B cell (primary cell): ENCODE measurements at regions not wholly inside any gene's neighbourhood (a gene's known extent, or its start where the extent isn't known, plus 50 kb on each side); places are given as distances from the start of the nearest gene placed in this dataset.

Experiments
- ATAC-seq: fragments of 200-7000 bp; cut with Tn5 transposase; one replicate; pipeline ENCODE4 v1.10.0; 2021; ENCODE audit warnings: low read depth, mild to moderate bottlenecking, moderate number of reproducible peaks, moderate library complexity
- CTCF ChIA-PET: fragments of 350-600 bp; sonication (Branson Sonifier 250); formaldehyde crosslinking; loops from one replicate; lab custom pipeline; 2021; ENCODE audit warnings: antibody characterized with exemption, inconsistent platforms; lab: Charles Lee
- POLR2A ChIA-PET: fragments of 350-600 bp; sonication (Branson Sonifier 250); formaldehyde crosslinking; loops from one replicate; lab custom pipeline; 2021; ENCODE audit warnings: antibody characterized with exemption; lab: Charles Lee
- DNase-seq: peaks from one replicate; pipeline ENCODE4 v3.0.0; 2013
- H2AFZ ChIP-seq: 2 replicates; pipeline ENCODE4 v1.6.1; 2012; ENCODE audit warnings: mild to moderate bottlenecking, low read depth, low read length; ENCODE audit not compliant: insufficient read depth, poor library complexity, severe bottlenecking
- H3K27ac ChIP-seq, 2 donors: 1 replicate in 1 of 2; 2 replicates in 1 of 2; pipeline ENCODE4 v1.5.1; 2012 to 2013; ENCODE audit warnings: low read length in 2 of 2, mild to moderate bottlenecking in 2 of 2, moderate library complexity in 1 of 2
- H3K27me3 ChIP-seq, 4 experiments: fragments of 200-600 bp in 1 of 4; sonication (generic) in 1 of 4; replicated peaks in 1 of 4; 1 replicate in 2 of 4; 2 replicates in 2 of 4; pipeline versions ENCODE4 v1.6.1 to v1.7.0; 2013 to 2016; ENCODE audit warnings: low read length in 3 of 4, mild to moderate bottlenecking in 2 of 4, mixed read lengths in 1 of 4, moderate library complexity in 1 of 4; ENCODE audit not compliant: insufficient read depth in 4 of 4, control insufficient read depth in 3 of 4; ENCODE audit errors: control extremely low read depth in 1 of 4
- H3K36me3 ChIP-seq, 2 experiments: replicated peaks in 1 of 2; 1 replicate in 1 of 2; 2 replicates in 1 of 2; pipeline versions ENCODE4 v1.6.1 to v1.7.1; 2013; ENCODE audit warnings: low read length in 1 of 2; ENCODE audit not compliant: insufficient read depth in 2 of 2, control insufficient read depth in 1 of 2; ENCODE audit errors: control extremely low read depth in 1 of 2, extremely low read depth in 1 of 2
- H3K4me1 ChIP-seq, 2 donors: fragments of 200-600 bp in 1 of 2; sonication (generic) in 1 of 2; 1 replicate in 1 of 2; 2 replicates in 1 of 2; pipeline versions ENCODE4 v1.5.1 to v1.6.1; 2013 to 2017; ENCODE audit warnings: low read length in 2 of 2; ENCODE audit not compliant: control insufficient read depth in 2 of 2, insufficient read depth in 2 of 2
- H3K4me2 ChIP-seq: replicated peaks from 2 replicates; pipeline ENCODE3; 2012; ENCODE audit warnings: mild to moderate bottlenecking, low read depth, low read length; ENCODE audit not compliant: poor library complexity, severe bottlenecking
- H3K4me3 ChIP-seq, 5 experiments: fragments of 200-600 bp in 1 of 5; sonication (generic) in 1 of 5; 1 replicate in 3 of 5; 2 replicates in 2 of 5; pipeline versions ENCODE4 v1.5.1 to v1.7.0; 2011 to 2016; ENCODE audit warnings: low read length in 4 of 5, mild to moderate bottlenecking in 4 of 5, low read depth in 2 of 5, control low read depth in 1 of 5, moderate library complexity in 1 of 5; ENCODE audit not compliant: insufficient read depth in 1 of 5; ENCODE audit errors: control extremely low read depth in 1 of 5, extremely low read depth in 1 of 5
- H3K79me2 ChIP-seq: fragments of 200-600 bp; sonication (generic); one replicate; pipeline ENCODE4 v1.6.0; 2016; ENCODE audit warnings: low read length; ENCODE audit not compliant: control insufficient read depth, insufficient read depth
- H3K9ac ChIP-seq: fragments of 200-600 bp; sonication (generic); 2 replicates; pipeline ENCODE4 v1.6.1; 2017; ENCODE audit warnings: mild to moderate bottlenecking, low read length, moderate library complexity
- H3K9me3 ChIP-seq, 3 donors: one replicate each; pipeline versions ENCODE4 v1.6.1 to v1.7.1; 2013; ENCODE audit warnings: low read length in 2 of 3; ENCODE audit not compliant: control insufficient read depth in 2 of 3, insufficient read depth in 1 of 3; ENCODE audit errors: control extremely low read depth in 1 of 3
- H4K20me1 ChIP-seq: 2 replicates; pipeline ENCODE4 v1.6.0; 2012; ENCODE audit warnings: mild to moderate bottlenecking, low read length; ENCODE audit not compliant: insufficient read depth, control insufficient read depth, poor library complexity, severe bottlenecking
- H3K27ac Mint-ChIP-seq: one replicate; pipeline ENCODE4 v1.8.0; 2021; ENCODE audit warnings: mixed read lengths
- H3K27me3 Mint-ChIP-seq: one replicate; pipeline ENCODE4 v1.8.0; 2021; ENCODE audit warnings: mixed read lengths
- H3K4me1 Mint-ChIP-seq: one replicate; pipeline ENCODE4 v1.8.0; 2021; ENCODE audit warnings: mixed read lengths
- H3K4me3 Mint-ChIP-seq: one replicate; pipeline ENCODE4 v1.8.0; 2021; ENCODE audit warnings: mixed read lengths
- H3K9me3 Mint-ChIP-seq: one replicate; pipeline ENCODE4 v1.8.0; 2022; ENCODE audit warnings: mixed read lengths; ENCODE audit not compliant: insufficient read depth
- EZH2 ChIP-seq: IDR thresholded peaks from 2 replicates; pipeline ENCODE4 v1.6.1; 2012; ENCODE audit warnings: borderline replicate concordance, low read depth, mild to moderate bottlenecking, moderate library complexity, low read length; ENCODE audit not compliant: insufficient read depth, poor library complexity, severe bottlenecking
- WGBS: methylation state at CpG from one replicate; pipeline ENCODE4 v1.1.5; 2013; ENCODE audit warnings: missing lambda C conversion rate; ENCODE audit not compliant: insufficient coverage; 5-methylcytosine and 5-hydroxymethylcytosine counted together
- intact Hi-C: fragments of 100-400 bp; cut with micrococcal nuclease; formaldehyde crosslinking; loops from one replicate; pipeline ENCODE4 v1.10.0; 2022
- TF ChIP-seq, protein P1 (sequence below): fragments of 200-600 bp; IDR thresholded peaks from one replicate; pipeline ENCODE4 v1.8.0; 2022; ENCODE audit warnings: antibody characterized with exemption, mild to moderate bottlenecking

GRCh38 chr5:39624268-39624886 is 199.6 kb upstream of the DAB2 start:
- Histone ChIP-seq H3K4me1 (no peaks in the 10 kb centered on the region), H3K9ac (no peak overlapping the region), H3K36me3 (no peaks in the 10 kb centered on the region), H3K9me3 (peaks cover 0 to 6% (median 0%) of the 10 kb centered on the region in 3 donors), H3K4me2 (no peak overlapping the region), H3K27ac (no peak overlapping the region), H3K79me2 (no peaks in the 10 kb centered on the region), H3K4me3 (no peak overlapping the region), H3K27me3 (no peaks in the 10 kb centered on the region), H2AFZ (no peak overlapping the region), H4K20me1 (no peaks in the 10 kb centered on the region)
- Mint-ChIP-seq H3K27me3 (peaks cover 25% of the 10 kb centered on the region), H3K27ac (no peak overlapping the region), H3K9me3 (no peaks in the 10 kb centered on the region), H3K4me1 (no peaks in the 10 kb centered on the region), H3K4me3 (no peak overlapping the region)
- ChIA-PET CTCF (no interaction called here), POLR2A (no interaction called here)
- TF ChIP-seq, protein P1, sequence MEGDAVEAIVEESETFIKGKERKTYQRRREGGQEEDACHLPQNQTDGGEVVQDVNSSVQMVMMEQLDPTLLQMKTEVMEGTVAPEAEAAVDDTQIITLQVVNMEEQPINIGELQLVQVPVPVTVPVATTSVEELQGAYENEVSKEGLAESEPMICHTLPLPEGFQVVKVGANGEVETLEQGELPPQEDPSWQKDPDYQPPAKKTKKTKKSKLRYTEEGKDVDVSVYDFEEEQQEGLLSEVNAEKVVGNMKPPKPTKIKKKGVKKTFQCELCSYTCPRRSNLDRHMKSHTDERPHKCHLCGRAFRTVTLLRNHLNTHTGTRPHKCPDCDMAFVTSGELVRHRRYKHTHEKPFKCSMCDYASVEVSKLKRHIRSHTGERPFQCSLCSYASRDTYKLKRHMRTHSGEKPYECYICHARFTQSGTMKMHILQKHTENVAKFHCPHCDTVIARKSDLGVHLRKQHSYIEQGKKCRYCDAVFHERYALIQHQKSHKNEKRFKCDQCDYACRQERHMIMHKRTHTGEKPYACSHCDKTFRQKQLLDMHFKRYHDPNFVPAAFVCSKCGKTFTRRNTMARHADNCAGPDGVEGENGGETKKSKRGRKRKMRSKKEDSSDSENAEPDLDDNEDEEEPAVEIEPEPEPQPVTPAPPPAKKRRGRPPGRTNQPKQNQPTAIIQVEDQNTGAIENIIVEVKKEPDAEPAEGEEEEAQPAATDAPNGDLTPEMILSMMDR, result no peak
- no peak for TF ChIP-seq EZH2
- WGBS, result no CpG with 5 or more reads among the region's 1 CpG
- no peak for DNase-seq
- intact Hi-C loops, result no loop called here
- no peak for ATAC-seq

- H3K4me2 ChIP-seq, result no peak overlapping the region
- intact Hi-C loops, result no loop called here
- TF ChIP-seq, protein P1, result no peak
- no peak for TF ChIP-seq EZH2
- Mint-ChIP-seq H3K4me1 (no peaks in the 10 kb centered on the region), H3K27me3 (peaks cover 21% of the 10 kb centered on the region), H3K27ac (no peak overlapping the region), H3K9me3 (no peaks in the 10 kb centered on the region), H3K4me3 (no peak overlapping the region)
- CTCF ChIA-PET, result no interaction called here
- H3K27me3 ChIP-seq, result no peaks in the 10 kb centered on the region
- no peak for ATAC-seq
- POLR2A ChIA-PET, result no interaction called here
- H3K4me1 ChIP-seq, result no peaks in the 10 kb centered on the region
- no CpG with 5 or more reads among the region's 5 CpGs for WGBS
- H2AFZ ChIP-seq, result no peak overlapping the region
- no peak overlapping the region for H3K4me3 ChIP-seq
- no peak overlapping the region for H3K9ac ChIP-seq
- no peaks in the 10 kb centered on the region for H3K36me3 ChIP-seq
- no peak overlapping the region for H3K27ac ChIP-seq
- H4K20me1 ChIP-seq, result no peaks in the 10 kb centered on the region
- DNase-seq, result no peak
- H3K79me2 ChIP-seq, result no peaks in the 10 kb centered on the region
- peaks cover 0 to 6% (median 0%) of the 10 kb centered on the region in 3 donors for H3K9me3 ChIP-seq
Measured at GRCh38 chr5:39623291-39623865, 198.6 kb upstream of the DAB2 start.
